ENCODE measurements at regions not wholly inside any gene's neighbourhood (a gene's known extent, or its start where the extent isn't known, plus 50 kb on each side); places are given as distances from the start of the nearest gene placed in this dataset.

GRCh38 chr5:175257128-175257846 lies 186.7 kb downstream of the DRD1 start (continued):
- no peak for TF ChIP-seq PREB (CRISPR knock-in tag; IDR thresholded peaks at IDR 0.05; ENCODE audit: borderline replicate concordance)
- TF ChIP-seq ZNF416 (CRISPR knock-in tag; IDR thresholded peaks at IDR 0.05) = no peak
- TF ChIP-seq ATF3 (CRISPR knock-in tag; conservative IDR thresholded peaks at IDR 0.05) = no peak
- TF ChIP-seq CDX4 (CRISPR knock-in tag; IDR thresholded peaks at IDR 0.05; ENCODE audit: borderline replicate concordance) = no peak
- TF ChIP-seq PRRX2 (CRISPR knock-in tag; IDR thresholded peaks at IDR 0.05) = no peak

- ChIA-PET CTCF (no interaction called here), POLR2A (no interaction called here)
- Mint-ChIP-seq H3K4me1 (no peaks in the 10 kb centered on the region), H3K9me3 (no peaks in the 10 kb centered on the region), H3K27ac (no peak overlapping the region), H3K4me3 (no peak overlapping the region), H3K27me3 (ENCODE audit: low read depth) (no peaks in the 10 kb centered on the region), H3K36me3 (no peaks in the 10 kb centered on the region)
- no peak for ATAC-seq
- TF ChIP-seq ZNF138 (CRISPR knock-in tag; conservative IDR thresholded peaks at IDR 0.05) (no peak), MXD4 (CRISPR knock-in tag; IDR thresholded peaks at IDR 0.05; ENCODE audit: borderline replicate concordance) (no peak)
- DNase-seq (ENCODE audit: low spot score) = no peak
These were observed 189.8 kb downstream of the DRD1 start for GRCh38 chr5:175254155-175254554.

GRCh38 chr5:175253597-175253996 lies 190.4 kb downstream of the DRD1 start:
- ATAC-seq = no peak

More at GRCh38 chr5:175253597-175253996, 190.4 kb downstream of the DRD1 start:
- no peaks in the 10 kb centered on the region for H3K36me3 Mint-ChIP-seq
- DNase-seq (ENCODE audit: low spot score) = no peak
- no peaks in the 10 kb centered on the region for H3K9me3 Mint-ChIP-seq
- POLR2A ChIA-PET = no interaction called here
- CTCF ChIA-PET = no interaction called here
- TF ChIP-seq ARID4B (CRISPR knock-in tag; IDR thresholded peaks at IDR 0.05; ENCODE audit: borderline replicate concordance) (no peak), USF1 (CRISPR knock-in tag; IDR thresholded peaks at IDR 0.05) (no peak), MYBL2 (CRISPR knock-in tag; IDR thresholded peaks at IDR 0.05) (no peak), ELF4 (CRISPR knock-in tag; IDR thresholded peaks at IDR 0.05; ENCODE audit: low read depth) (no peak)
- H3K4me3 Mint-ChIP-seq = no peak overlapping the region
- no peak overlapping the region for H3K27ac Mint-ChIP-seq
- no peaks in the 10 kb centered on the region for H3K4me1 Mint-ChIP-seq
- no peaks in the 10 kb centered on the region for H3K27me3 Mint-ChIP-seq (ENCODE audit: low read depth)

Data from WTC11 (cell line).